ENCODE measurements at regions not wholly inside any gene's neighbourhood (a gene's known extent, or its start where the extent isn't known, plus 50 kb on each side); places are given as distances from the start of the nearest gene placed in this dataset.
"Not testable (repeated sequence)": the region's sequence is repeated elsewhere in the genome, so short reads cannot be mapped to it uniquely, and the experiment has no call there.

DNA sequence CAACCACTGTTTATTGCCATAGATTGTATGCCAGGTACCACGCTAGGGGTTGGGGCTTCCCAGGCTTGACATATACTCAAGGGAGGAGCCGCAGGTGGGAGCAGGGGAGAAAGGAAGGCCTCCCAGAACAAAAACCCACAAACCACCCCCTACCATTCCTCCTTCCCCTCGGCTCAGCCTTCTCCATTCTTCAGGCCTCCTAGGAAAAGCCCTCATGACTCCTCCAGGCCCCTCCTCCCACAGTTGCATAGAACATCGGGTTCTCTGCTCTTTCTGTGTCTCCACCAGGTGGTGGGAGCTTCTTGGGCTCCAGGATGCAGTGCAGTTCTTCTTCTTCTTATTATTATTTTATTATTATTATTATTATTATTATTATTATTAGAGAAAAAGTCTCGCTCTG, 80.3 kb downstream of the ZFP36L2 start:
- DNase-seq = no peak

DNA sequence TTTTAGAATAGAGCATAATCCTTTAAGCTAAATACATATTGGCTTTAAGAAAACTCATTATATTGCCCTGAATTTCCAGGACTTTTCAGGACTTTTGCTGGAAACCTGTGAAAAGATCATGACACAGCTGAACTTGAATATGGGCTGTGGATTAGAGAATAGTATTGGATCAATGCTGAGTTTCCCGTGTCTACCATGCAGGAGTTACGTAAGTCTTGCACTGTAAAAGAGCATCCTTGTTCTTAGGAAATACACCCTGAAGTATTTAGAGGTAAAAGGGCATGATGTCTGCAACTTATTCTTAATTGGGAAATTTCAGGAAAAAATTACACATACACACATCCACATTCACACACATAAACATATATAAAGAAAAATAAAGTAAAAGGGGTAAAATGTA, 82.1 kb downstream of the ZFP36L2 start:
- no peak for DNase-seq

DNA sequence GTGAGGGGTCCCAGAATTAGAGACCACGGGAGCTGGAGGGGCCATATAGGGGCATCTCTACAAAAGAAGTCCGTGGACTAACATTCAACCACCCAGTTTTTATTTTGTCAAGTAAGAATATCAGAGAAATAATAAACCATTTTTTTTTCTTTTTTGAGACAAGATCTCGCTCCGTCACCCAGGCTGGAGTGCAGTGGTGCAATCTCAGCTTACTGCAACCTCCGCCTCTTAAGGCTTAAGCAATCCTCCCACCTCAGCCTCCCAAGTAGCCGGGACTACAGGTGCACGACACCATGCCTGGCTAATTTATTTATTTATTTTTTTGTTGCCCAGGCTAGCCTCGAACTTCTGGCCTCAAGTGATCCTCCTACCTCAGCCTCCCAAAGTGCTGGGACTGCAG, 82.7 kb downstream of the ZFP36L2 start:
- DNase-seq = no peak

DNA sequence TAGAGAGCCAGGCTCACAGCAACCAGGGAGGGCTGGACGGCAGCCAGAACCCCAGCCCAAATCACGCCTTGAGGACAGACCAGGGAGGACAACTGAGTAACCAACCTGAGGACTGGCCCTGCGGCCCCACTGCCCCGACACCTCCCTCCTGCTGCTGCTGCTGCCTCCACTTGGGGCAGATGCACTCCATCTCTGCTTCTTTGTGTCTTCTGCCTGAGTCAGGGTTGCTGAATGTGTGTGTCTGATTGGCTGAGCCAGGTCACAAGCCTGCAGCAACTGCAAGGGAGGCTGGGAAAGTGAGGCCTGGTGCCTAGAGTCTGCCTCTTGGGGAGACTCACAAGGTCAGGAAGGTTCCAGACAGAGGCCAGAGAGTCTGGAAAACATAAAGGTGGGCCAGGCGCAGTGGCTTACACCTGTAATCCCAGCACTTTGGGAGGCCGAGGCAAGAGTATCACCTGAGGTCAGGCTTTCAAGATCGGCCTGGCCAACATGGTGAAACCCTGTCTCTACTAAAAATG, 83.4 kb downstream of the ZFP36L2 start:
- peak; percentile 20 for DNase-seq

DNA sequence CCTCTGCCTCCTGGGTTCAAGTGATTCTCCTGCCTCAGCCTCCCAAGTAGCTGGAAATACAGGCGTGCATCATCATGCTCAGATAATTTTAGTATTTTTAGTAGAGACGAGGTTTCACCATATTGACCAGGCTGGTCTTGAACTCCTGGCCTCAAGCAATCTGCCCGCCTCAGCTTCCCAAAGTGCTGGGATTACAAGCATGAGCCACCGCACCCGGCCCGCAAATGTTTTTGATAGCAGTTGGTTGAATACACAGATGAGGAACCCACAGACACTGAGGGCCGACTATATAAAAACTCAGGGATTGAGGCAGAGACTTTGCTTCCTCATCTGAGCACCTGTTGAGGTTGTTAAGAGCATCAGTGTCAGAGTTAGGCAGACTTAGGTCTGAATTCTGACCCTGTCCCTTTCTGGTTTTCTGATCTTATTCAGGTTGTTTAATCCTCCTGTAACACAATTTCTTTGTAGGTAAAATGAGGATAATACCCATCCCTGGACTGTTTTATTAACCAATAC, 84.7 kb downstream of the ZFP36L2 start:
- DNase-seq = not testable (repeated sequence)

DNA sequence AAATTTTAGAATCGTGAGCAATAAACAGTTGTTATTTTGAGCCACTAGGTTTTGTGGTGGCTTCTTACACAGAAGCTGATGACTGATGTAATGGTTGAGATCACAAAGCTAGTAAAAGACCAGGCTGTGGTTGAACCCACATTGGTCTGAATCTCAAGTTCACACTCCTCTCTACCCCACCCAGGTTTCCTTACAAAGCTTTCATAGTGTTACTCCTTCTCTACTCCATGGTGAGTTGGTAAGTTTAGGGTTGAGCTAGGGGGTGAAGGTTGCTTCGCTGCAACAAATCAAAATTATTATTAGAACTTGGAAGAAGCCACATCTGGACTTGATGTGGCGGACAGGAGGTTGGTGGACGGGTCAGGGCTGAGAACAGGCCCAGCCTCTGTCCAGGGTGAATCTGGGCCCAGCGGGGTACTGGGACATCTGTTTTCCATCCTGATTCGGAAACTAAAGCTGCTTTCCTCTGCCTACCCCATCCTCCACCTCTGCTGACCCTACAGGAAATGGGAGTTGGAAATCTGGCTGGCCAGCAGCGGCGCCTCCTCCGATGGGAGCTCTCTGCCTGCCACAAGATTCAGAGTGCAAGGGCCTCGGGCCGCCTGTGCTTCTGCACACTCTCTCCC, 86.3 kb downstream of the ZFP36L2 start:
- no peak for DNase-seq

DNA sequence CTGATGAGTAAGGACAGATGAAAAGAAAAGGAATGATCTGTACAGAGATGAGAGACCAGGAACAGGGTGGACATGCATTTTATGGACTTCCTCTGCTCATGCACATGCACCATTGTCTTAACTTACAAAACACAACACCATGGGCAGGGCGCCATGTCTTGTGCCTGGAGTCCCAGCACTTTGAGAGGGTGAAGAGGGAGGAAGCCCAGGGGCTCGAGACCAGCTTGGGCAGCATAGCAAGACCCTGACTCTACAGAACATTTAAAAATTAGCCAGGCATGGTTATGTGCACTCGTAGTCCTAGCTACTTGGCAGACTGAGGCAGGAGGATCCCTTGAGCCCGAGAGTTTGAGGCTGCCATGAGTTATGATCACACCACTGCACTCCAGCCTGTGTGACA, 86.9 kb downstream of the ZFP36L2 start:
- DNase-seq = no peak

DNA sequence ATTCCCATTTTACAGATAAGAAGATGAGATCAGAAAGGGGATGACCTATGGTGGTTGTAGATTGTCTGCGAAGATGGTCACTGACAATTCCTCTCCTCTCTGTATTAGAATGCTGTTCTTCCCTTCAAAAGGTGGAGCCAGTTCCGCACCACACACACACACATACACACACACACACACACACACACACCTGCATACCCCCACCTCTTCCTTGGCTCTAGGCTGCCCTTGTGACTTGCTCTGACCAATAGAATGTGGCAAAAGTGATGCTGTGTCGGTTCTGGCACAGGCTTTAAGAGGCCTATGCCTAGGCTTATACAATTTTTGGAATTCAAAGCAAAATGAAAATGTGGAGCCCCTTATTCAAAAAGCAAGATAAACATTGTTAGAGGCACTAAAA, 88.0 kb downstream of the ZFP36L2 start:
- DNase-seq = no peak

DNA sequence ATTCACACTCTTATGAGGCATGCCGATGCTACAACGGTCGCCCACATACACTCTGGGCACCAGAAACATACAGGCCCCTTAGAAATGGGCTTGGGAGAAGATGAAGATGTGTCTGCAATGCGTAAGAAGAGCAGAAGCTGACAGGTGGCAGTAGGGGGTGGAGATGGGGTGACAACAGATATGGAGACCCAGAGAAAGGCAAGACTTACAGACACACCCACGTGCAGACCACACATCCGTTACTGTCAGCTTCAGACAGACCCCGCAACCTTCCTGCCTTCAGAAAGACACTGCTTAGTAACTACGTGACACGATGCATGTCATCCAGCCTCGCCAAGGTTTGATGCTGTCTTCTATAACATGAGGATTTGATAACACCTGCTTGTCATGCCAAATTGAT, 89.5 kb downstream of the ZFP36L2 start:
- DNase-seq = no peak

DNA sequence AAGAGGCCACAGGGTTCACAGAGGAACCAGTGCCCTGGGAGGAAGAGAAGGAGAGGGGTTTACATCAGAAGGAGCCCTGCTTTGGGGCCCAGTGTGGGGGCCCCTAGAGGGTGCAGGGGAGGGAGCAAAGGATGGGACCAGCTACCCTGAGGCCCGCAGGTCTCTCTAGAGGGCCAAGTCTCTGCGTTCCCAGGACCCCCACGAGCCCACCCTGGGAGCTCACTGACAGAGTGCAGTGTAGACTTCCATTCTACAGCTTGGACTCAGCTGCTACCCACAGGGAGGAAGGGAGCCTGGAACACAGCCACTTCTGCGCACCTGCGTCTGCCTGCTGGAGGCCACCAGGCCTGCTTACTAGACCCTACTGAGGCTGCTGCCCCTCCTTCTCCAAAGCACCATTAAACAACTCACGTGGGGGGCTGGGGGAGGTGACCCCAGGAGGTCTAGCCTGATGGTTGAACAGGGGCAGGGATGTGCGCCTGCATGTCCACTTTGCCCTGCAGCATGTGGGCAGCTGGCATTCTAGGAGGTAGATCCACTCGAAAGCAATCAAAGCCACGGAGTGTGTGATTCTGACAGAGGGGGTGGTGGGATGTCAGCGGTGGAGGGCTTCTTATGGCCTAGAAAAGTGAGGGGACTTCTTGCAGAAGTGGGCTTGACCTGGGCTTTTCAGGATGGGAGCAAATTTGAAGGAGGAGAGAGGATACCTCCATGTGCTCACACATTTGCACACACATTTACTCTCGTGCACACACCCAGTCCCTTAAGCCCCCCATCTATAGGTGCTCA, 90.2 kb downstream of the ZFP36L2 start:
- no peak for DNase-seq

DNA sequence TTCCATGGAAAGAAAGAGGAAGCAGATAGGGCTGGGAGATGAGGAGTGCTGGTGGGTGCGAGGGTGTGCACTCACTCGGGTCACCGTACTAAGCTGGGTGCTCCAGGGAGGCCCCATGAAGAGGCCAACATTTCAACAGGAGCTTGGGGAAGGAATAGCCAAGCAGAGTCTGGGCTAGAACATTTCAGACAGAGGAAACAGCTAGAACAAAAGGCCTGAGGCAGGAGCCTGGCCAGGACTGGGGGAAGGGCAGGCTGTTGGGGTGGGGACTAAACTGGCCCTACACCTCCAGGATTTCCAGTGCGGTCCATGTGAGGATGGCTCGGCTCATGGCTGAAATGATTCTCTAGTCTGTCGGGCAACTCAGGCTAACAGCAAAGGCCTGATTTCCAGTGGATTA, 90.8 kb downstream of the ZFP36L2 start:
- DNase-seq = no peak

DNA sequence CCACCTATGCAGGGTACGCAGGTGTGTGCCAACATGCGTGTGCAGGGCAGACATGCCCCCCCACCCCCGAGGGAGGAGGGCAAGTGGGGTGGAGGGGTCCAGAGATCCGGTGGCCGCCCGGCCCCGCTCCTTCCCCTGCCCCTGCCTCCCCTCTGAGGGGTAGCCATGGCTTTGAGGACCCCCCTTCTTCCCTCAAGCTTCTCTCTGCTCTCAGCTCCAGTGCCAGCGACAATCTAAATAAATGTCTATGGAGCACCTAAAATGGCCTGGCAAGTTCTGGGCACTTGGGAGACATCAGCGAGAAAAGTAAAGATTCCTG, 91.9 kb downstream of the ZFP36L2 start:
- DNase-seq = no peak

DNA sequence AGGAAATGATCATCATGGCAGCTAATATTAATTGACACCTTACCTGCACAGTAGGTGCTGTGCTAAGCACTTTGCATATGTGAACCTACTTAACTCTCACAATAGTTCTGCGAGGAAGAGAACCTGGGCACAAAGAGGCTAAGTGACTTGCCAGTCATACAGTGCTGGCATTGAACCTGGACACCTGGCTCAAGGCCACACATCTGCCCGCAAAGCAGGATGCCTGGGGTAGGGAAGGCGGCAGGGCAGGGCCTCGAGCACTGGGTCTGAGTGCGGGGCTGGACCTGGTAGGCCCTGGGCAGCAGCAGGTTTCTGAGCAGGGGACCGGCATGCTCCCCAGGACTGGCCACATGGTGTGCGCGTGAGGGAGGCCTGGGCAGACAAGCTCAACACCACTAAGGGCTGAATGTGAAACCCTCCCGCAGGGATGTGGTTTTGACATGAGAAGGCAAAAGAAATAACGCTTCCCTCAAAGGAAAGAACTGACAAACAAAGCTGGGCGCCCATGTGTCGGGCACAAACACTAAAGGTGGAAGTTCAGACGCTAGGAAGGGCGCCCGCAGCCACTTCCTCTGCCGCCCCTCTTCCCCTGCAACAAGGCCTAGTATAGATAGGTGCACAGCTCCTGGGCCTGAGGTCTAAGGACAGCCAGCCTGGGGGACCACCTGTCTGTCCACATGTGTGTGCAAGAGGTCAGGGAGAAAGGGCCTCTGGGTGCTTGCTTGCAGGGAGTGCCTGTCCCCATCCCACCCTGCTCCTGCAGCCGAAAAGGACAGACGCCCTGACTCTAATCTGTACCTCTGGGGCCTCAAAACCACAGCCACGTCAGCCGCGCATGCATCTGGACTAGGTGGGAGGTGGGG, 92.5 kb downstream of the ZFP36L2 start:
- DNase-seq = no peak

DNA sequence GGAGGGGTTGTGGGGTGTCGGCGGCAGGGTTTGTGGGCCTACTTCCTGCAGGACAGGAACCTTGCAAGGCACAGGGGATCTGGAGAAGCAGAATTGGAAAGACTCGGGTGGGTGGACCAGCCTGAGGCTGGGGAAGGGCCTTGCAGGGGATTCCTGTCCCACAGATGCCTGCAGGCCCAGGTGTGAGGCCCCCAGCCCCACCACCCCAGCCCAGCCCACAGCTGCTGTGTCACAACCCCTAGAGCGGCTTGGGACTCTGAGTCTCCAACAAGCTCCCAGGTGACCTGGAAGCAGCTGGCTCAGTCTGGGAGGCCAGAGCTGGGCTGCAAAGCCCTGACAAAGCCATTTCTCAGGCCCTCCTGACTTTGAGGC, 93.1 kb downstream of the ZFP36L2 start:
- no peak for DNase-seq

DNA sequence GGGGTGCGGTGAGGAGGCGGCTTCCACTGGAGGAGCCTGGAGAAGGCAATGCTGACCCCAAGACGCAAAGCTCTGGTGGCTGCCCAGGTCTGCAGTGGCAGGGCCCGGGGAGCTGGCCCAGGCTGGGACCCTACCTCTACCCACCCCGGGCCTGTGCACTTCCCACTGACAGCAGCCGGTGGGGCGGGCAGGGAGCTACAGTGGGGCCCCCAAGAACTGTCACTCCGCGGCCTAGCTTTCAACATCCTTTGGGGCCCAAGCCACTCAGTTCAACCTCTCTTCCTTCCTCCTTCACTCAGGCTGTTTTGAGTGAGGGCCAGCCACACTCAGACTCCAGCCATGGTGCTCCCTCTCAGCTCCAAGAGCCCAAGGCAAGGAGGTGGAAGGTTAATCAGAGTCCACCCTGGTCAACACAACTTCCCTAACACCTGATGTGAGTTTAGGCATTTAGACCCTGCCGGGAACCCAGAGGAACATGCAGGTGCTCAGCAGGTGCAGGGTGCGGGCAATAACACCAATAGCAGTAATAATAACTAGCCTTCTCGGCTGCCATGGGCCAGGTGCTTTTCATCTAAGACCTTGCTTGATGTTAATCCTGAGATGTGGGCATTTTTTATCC, 93.6 kb downstream of the ZFP36L2 start:
- no peak for DNase-seq

DNA sequence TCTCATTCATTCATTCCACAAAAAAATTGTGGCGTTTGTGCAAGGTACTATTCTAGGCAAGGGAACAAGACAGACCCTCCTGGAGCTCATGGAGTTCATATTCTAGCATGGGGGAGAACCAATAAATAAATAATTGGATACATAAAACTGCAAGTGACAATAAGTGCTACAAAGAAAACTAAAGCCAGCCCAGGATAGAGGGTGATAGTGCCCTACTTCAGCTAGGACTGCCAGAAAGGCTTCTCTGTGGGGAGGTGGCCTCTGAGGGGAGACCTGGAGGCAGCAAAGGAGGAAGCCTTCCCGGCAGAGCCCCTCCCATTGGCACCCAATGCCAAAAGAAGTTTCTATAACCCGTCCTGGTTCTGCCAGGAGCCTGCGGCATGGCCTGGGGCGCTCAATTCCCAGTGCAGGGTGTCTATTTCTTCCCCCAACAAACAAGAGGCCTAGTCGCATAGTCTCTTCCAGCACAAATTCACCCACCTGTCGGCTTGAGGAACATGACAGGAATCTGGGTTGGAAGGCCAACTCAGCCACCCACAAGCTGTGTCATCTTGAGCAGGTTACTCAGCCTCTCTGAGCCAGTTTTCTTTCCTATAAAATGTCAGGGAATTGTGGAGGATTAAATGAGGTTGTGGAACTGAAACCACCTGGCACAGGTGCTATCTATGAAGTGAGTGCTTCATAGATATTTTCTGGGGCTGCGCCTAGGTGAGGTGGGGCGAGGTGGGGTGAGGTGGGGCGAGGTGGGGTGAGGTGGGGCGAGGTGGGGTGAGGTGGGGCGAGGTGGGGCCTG, 94.3 kb downstream of the ZFP36L2 start:
- DNase-seq = no peak

DNA sequence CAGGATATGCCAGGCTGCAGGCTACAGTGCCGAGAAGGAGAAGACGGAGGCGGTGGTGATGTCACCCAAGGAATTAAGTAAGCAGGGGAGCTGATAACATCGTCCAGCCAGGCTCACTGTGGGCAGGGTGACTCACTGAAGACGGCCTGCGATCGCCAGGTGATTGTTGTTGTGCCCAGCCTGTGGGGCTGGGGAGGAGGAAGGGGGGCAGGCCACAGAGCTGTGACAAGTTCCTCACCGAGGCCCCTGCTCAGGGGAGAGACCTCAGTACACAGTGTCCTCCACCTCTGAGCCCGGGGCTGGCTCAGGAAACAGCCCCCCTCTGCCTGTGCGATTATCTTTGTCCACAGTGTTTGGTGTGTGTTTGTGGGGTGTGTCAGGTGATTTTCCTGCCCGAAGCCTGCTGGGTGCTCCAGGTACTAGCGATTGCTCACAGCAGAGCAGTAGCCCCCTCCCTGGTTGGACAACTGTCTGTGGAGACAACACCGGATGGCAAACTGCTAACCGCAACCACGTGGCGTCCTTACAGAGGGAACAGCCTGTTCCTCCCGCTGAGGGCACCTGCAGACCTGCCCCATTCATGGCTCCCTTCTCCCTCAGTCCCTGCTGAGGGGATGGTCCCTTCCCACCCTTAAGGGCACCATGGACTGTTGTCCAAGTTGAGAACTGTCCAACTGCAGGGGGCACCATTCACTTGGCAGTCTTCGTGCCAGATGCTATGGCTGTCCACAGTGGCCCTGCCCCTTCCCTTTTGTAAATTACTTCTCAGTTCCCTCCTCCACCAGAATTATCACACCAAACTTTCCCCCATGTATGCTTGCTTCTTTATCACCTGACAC, 95.1 kb downstream of the ZFP36L2 start:
- peak; percentile 68 for DNase-seq

DNA sequence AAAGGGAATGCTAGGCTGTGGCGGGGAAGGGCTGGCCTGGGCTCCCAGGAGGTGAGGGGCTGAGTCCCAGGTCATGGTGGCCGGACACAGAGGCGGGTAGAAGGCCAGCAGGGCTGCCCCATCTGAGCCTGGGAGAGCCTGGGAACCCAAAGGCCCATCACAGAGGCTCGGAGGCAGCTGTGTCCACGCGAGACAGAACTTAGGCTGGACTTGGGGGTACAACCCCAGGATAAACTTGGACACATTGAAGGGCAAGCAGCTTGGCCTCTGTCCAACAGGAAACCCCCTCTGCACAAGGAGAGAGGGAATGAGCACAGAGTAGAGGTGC, 95.9 kb downstream of the ZFP36L2 start:
- DNase-seq = no peak

DNA sequence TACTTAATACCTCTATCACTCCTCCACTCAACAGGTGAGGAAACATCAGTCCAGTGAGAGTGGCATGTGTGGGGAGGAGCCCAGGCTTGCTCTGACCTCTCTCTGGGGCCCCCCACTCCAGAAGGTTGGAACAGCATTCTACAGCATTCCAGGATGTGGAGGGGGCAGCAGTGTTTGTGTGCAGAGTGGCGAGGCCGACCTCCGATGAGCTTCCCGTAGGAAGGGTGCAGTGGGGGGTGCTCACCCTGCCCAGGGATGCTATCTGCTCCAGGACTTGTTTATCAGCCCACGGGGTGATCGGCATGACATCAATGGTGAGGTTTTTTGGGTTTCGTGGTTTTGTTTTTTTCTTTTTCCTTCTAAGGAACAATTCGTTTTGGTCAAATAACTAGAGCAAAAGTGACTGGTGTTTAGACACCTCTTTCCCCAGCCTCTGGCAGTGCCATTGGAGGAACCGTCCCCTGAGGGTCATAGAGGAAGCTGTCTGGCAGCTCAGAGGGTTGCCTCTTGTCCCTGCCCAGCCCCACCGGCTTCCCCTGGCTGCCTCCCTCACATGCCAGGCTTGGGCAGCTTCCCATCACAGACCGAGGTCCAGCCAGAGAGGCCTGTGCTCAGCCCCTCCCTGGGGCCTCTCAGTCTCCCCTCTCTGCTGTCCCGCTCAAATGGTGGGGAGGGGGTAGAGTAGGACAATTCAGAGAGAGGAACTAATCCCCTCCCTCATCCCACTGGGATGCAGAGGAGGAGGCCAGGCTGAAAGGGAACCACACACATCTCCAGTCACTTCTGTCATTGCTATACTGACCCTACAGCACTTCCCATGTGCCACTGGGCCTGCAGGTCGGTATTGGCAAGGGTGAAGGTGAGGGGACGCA, 96.5 kb downstream of the ZFP36L2 start:
- DNase-seq = no peak

DNA sequence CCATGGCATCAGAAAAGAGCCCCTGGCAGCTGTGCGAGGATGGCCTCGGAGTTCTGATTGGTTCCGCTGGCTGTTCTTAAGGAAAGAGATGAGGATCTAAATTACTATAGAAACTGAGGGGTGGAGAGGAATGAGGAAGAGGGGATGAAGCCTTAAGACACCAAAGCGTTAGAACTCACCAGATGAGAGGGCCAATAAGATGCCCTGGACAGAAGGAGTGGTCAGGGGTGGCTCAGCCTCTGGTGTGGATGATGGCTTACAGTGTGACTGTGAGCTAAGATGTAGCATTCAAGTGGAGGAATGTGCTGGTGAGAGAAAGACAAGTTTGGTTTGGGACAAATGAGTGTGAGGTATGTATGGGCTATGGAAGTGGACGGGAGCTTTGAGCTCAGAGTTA, 97.8 kb downstream of the ZFP36L2 start:
- DNase-seq = no peak

Data from fibroblast of skin of back (primary cell).